Lower lobe of right lung (tissue), 2 donors: ENCODE measurements at regions not wholly inside any gene's neighbourhood (a gene's known extent, or its start where the extent isn't known, plus 50 kb on each side); places are given as distances from the start of the nearest gene placed in this dataset.
A peak's percentile ranks its signal among the peaks of the same experiment; 100 is the strongest.

Source experiments
- ATAC-seq, 2 donors: fragments of 200-7000 bp; cut with Tn5 transposase; one replicate each; pipeline ENCODE4 v1.9.1; 2020 to 2022; ENCODE audit warnings: mild to moderate bottlenecking in 2 of 2, moderate library complexity in 2 of 2
- DNase-seq: peaks from one replicate; pipeline ENCODE4 v3.0.0-alpha.2; 2020
- H3K27ac ChIP-seq: fragments of 200-600 bp; one replicate; pipeline ENCODE4 v1.8.0; 2022
- H3K27me3 ChIP-seq: fragments of 200-600 bp; one replicate; pipeline ENCODE4 v1.8.0; 2022; ENCODE audit warnings: low read depth
- H3K36me3 ChIP-seq: fragments of 200-600 bp; one replicate; pipeline ENCODE4 v1.8.0; 2022; ENCODE audit warnings: mild to moderate bottlenecking
- H3K4me1 ChIP-seq: fragments of 200-600 bp; one replicate; pipeline ENCODE4 v1.8.0; 2022
- H3K4me3 ChIP-seq: fragments of 200-600 bp; one replicate; pipeline ENCODE4 v1.8.0; 2022; ENCODE audit warnings: mild to moderate bottlenecking
- H3K9me3 ChIP-seq: fragments of 200-600 bp; one replicate; pipeline ENCODE4 v1.8.0; 2022
- CTCF ChIP-seq: fragments of 200-600 bp; IDR thresholded peaks from one replicate; pipeline ENCODE4 v1.8.0; 2022; ENCODE audit warnings: antibody characterized with exemption, mild to moderate bottlenecking
- intact Hi-C: fragments of 100-400 bp; cut with DNase I; formaldehyde crosslinking; loops from one replicate; pipeline ENCODE4 v1.11.0; 2022
- donor health status: DM: no; HTN: yes; CAD: no; lungs with severe emphysema.

- DNase-seq (no peak), ATAC-seq (no peak)
- H3K27me3 ChIP-seq = no peaks in the 10 kb centered on the region
- H3K4me1 ChIP-seq = no peaks in the 10 kb centered on the region
- no peaks in the 10 kb centered on the region for H3K36me3 ChIP-seq
- no peaks in the 10 kb centered on the region for H3K9me3 ChIP-seq
- no peak overlapping the region for H3K27ac ChIP-seq
- no peak for TF ChIP-seq CTCF
- intact Hi-C loops = no loop called here
- no peak overlapping the region for H3K4me3 ChIP-seq
Observed at GRCh38 chr2:5315512-5315911, 376.7 kb upstream of the SOX11 start.

DNA sequence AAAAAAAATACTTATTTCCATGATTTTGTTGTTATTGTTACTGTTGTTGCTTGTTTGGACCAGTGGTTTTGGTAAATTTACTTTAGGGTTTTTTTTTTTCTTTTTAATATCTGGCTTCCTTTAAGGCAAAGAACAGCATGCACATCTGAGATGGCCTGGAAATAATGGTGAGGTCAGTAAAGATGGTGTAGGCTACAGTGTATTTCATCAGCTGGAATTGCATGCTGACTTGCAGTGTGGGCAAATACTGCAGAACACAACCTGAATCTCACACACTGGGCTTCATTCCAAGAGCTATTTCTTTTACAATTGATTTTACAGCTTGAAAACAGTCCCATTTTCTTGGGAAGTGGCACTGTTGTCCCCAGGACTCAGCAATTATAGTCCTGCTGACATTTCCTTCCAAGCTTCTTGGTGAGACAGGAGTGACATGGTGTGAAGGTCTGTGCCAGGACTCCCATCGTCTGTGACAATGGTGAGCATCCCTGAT, 376.1 kb upstream of the SOX11 start:
- ATAC-seq = no peak
- Histone ChIP-seq H3K36me3 (no peaks in the 10 kb centered on the region), H3K9me3 (no peaks in the 10 kb centered on the region), H3K27me3 (no peaks in the 10 kb centered on the region), H3K4me1 (no peaks in the 10 kb centered on the region), H3K27ac (no peak overlapping the region), H3K4me3 (no peak overlapping the region)
- no peak for TF ChIP-seq CTCF
- DNase-seq = no peak
- intact Hi-C loops = no loop called here

- no peaks in the 10 kb centered on the region for H3K36me3 ChIP-seq
- no peak for ATAC-seq
- H3K9me3 ChIP-seq = no peaks in the 10 kb centered on the region
- H3K4me1 ChIP-seq = no peaks in the 10 kb centered on the region
- H3K27me3 ChIP-seq = no peaks in the 10 kb centered on the region
- TF ChIP-seq CTCF = no peak
- H3K27ac ChIP-seq = no peak overlapping the region
- no peak overlapping the region for H3K4me3 ChIP-seq
- DNase-seq = no peak
- intact Hi-C loops = no loop called here
Observed at GRCh38 chr2:5319493-5319892, 372.7 kb upstream of the SOX11 start.

GRCh38 chr2:5322396-5322795, 369.8 kb upstream of the SOX11 start:
- intact Hi-C loops = no loop called here
- Histone ChIP-seq H3K4me3 (no peak overlapping the region), H3K27me3 (no peaks in the 10 kb centered on the region), H3K4me1 (no peaks in the 10 kb centered on the region), H3K36me3 (no peaks in the 10 kb centered on the region), H3K27ac (no peak overlapping the region), H3K9me3 (no peaks in the 10 kb centered on the region)
- DNase-seq (no peak), ATAC-seq (no peak)
- no peak for TF ChIP-seq CTCF

GRCh38 chr2:5325523-5325922, 366.7 kb upstream of the SOX11 start:
- DNase-seq (no peak), ATAC-seq (peak in 1 of 2 donors; percentile 38)
- intact Hi-C loops = no loop called here
- TF ChIP-seq CTCF = no peak
- H3K9me3 ChIP-seq = no peaks in the 10 kb centered on the region
- no peaks in the 10 kb centered on the region for H3K4me1 ChIP-seq
- no peak overlapping the region for H3K27ac ChIP-seq
- no peaks in the 10 kb centered on the region for H3K27me3 ChIP-seq
- H3K4me3 ChIP-seq = no peak overlapping the region
- no peaks in the 10 kb centered on the region for H3K36me3 ChIP-seq

DNA sequence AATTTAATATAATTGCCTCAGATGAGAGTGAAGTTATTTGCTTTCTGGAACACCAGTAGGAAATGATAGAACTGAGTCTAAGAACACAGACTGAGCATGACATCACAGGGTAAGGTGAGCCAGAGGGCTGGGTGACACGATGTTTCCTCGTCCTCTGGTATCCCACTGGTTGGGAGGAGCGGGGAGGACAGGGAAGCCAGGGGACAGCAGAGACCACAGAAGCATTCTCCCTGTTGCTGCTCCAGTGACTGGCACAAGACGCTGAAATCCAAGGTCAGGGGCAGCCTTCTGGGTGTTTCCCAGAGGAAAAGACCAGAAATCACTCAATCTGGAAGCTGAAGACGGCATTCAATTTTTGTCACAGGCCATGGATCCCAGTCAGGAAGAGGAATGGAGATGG, 363.4 kb upstream of the SOX11 start:
- Histone ChIP-seq H3K4me3 (no peak overlapping the region), H3K27me3 (no peaks in the 10 kb centered on the region), H3K4me1 (no peaks in the 10 kb centered on the region), H3K27ac (no peak overlapping the region), H3K9me3 (no peaks in the 10 kb centered on the region), H3K36me3 (no peaks in the 10 kb centered on the region)
- DNase-seq = no peak
- ATAC-seq = no peak
- intact Hi-C loops = no loop called here
- no peak for TF ChIP-seq CTCF
